IPS DF 19.7 (cell line): ENCODE measurements at regions not wholly inside any gene's neighbourhood (a gene's known extent, or its start where the extent isn't known, plus 50 kb on each side); places are given as distances from the start of the nearest gene placed in this dataset.

Experiments used
- DNase-seq: peaks from one replicate; pipeline ENCODE4 v3.0.0-alpha.2; 2013; ENCODE audit warnings: low read depth, low spot score

DNA sequence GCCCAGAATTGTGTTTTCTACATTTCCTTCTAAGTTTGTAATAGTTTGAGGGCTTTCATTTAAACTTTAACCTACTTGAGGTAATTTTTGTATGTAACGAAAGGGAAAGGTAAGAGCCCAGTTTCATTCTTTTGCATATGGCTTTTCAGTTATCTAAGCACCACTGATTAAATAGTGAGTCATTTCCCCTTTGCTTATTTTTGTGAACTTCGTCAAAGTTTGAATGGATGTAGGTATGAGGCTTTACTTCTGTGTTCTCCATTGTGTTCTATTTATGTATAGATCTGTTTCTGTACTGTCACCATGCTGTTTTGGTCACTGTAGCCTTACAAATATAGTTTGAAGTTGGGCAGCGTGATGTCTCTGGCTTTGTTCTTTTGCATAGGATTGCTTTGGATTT, 944.8 kb upstream of the CNTNAP5 start:
- no peak for DNase-seq

DNA sequence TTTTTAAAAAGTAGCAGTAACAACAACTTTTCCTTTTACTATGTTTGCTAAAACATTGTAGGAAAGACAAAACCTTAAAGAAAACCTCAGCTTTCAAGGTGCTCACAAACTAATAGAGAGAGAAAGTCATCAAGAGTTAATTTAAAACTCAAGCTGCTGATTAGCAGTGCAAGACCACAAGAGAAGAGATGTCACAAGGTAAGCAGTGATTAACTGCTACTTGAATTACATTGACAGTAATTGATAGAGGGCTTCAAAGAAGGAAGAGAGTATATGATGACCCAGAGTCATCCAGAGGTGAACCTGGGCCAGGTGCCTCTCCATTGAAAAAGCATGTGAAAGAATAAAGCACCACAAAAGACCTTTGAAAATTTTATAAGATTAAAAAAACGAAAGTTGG, 939.6 kb upstream of the CNTNAP5 start:
- DNase-seq: no peak

DNA sequence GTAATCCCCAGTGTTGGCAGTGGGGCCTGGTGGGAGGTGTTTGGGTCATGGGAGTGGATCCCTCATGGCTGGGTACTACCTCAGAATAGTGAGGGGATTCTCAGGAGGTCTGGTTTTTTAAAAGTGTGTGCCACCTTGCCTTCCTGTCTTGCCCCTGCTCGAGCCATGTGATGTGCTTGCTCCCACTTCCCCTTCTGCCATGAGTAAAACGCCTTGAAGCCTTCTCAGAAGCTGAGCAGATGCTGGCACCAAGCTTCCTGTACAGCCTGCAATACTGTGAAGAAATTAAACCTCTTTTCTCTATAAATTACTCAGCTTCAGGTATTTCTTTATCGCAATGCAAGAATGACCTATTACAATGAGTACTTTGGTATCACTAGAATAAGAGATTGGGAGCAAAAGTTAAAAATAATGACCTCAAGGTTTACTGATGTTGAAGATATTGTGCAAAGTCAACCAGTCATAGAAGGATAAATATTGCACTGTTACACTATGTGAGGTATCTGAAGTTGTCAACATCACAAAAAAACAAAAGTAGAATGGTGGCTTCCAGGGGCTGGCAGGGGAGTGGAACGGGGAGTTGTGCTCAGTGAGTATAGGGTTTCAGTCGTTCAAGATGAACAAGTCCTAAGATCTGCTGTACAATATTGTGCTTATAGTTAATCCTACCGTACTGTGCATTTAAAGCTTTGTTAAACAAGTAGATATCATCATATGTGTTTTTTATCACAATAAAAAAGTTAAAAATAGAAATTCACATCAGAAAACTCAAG, 938.3 kb upstream of the CNTNAP5 start:
- DNase-seq: no peak

DNA sequence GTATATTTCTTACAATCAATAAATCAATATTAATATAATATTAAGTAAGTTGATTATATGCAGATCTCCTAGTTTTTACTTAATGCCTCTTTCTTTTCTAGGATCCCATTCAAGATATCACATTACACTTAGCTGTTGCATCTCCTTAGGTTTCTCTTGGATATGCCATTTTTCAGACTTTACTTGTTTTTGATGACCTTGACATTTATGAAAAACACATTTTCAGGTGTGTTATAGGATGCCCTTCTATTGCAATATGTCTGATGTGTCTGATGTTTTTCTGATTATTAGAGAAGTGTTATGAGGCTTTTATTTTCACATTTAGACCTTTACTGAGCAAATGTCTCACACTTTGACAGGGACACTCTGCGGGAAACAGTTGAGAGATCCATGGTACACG, 933.6 kb upstream of the CNTNAP5 start:
- no peak for DNase-seq

DNA sequence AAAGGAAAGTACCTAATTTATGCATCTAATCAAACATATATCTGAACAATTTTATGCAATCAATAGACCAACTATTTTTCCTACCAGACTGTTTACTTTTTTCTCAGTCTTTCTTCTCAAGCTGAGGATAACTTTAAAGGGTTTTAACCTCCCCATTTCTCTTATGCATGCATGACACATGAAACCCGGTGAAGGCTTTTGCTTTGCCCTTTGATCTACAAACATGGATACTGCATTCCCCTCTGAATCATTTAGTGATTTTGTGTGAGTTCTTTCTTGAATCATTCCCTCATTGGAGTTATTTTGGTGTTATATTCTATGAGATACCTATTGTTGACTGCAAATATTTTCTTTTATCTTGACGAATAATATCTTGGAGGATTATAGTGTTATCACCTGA, 931.9 kb upstream of the CNTNAP5 start:
- DNase-seq: no peak

DNA sequence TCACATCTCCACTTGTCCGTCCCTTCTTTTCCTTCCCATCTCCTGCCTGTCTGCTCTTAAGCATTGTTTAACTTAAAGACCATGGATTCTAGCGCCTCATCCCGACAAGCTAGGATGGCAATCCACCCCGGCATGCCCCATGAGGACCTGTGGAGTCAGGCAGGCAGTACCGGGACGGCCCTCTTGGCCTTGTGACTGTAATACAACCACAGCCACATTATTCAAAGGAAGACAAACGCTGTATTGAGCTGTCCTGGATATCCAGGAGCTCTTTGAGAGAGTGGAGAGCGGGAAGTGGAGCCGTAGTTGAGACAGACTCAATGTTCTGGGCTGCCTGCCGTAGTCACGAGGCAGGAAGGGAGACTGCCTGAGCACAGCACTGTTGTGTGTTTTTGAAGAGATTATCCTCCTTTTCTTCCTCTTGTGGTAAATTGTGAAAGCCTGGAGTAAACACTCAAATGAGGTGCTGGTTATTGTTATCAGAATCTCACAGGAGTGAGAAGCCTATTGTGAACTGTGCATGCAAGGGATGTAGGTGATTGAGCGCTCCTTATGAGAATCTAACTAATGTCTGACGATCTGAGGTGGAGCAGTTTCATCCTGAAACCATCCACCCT, 929.8 kb upstream of the CNTNAP5 start:
- DNase-seq: no peak

DNA sequence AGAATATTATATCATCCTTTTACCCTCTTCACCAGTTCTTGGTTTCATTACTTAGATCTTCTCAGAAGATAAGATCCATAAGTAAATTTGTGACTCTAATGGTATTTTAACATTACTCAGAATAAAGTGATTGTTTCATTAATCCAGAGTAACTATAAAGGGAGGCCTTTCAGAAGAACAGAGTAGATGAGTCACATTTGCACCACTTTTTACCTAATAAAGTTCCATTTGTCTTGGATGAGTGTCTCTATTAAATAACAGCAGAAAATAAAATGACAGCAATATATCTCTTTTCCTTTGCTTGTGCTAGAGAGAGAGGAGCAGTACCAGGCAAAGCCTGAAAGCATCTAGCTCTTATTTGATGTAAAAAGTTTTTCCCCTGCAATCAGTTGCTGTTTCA, 926.5 kb upstream of the CNTNAP5 start:
- DNase-seq: no peak

DNA sequence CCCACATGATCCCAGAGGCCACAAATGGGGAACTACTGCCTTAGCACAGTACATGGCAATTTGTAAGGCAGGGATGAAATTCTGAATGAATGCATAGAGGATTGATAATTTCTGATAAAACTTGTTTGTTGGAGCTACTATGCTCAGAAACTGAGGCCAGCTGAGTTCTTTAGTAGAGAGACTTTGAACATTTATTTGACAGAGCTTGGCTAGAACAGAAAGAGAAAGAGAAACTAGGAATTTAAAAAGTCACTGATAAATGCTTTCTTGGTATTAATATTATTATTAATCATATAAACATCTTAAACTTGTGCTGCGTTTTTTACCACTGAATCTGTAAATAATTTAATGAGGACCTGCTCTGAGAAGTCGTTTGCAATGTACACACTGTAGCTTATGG, 923.7 kb upstream of the CNTNAP5 start:
- DNase-seq: no peak

DNA sequence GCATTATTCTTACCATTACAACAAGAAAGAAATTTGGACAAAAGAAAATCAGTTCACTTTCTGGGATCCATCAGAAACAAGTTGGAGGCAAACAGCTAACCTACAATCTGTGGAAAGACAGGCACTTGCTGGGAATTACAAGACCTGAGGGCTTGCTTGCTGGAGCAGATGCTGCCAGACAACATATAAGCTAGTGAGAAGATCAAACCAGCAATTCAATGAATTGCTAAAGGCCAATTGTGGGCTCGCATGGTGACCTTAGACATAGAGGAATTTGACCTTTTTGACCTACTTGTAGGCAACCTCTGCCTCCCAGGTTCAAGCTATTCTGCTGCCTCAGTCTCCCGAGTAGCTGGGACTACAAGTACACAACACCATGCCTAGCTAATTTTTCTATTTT, 921.2 kb upstream of the CNTNAP5 start:
- no peak for DNase-seq

DNA sequence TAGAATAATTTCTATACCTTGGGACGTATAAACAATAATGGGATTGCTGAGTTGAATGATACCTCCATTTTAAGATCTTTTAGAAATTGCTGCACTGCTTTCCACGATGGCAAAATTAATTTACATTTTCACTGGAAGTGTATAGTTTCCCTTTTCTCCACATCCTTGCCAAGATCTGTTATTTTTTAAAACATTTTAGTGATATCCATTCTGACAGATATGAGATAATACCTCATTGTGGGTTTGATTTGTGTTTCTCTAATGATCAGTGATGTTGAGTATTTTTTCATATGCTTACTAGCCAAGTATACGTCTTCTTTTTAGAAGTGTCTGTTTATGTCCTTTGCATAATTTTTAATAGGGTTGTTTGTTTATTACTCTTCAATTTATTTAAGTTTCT, 908.5 kb upstream of the CNTNAP5 start:
- DNase-seq: no peak

DNA sequence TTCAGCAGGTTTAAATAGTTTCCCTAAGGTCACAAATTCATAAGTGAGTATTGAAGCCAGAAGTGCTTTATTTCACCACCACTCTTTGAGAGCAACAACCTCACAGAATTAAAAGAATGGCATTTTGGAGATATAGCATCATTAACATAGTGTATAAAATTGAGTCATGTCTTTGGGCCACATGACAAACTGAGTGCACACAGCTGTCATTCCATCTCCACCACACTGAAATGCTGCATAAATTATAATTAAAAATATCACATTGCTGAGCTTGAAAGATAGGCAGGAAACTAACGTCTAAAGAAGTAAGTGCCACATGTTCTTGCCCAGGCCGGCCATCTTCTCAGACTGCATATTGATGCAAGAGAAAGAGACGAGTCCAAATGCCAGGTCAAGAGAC, 897.9 kb upstream of the CNTNAP5 start:
- DNase-seq: no peak

DNA sequence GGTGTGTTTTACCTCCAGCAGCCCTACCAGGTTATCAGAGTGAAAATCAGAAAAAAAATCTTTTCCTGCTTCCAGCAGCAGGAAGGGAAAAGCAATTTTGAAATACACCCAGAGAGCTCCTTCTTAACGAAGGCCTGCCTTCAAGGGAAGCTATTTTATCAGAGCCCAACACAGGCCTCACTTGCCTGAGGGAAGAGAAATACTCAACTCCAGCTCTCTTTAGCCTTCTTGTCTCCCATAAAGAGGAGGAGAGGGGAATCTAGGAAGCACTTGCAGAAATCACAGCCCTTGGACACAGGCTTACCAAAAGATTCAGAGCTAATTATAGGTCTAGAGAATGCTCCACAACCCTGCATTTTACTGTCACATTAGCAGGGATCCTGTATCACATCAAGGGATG, 896.1 kb upstream of the CNTNAP5 start:
- DNase-seq: no peak

DNA sequence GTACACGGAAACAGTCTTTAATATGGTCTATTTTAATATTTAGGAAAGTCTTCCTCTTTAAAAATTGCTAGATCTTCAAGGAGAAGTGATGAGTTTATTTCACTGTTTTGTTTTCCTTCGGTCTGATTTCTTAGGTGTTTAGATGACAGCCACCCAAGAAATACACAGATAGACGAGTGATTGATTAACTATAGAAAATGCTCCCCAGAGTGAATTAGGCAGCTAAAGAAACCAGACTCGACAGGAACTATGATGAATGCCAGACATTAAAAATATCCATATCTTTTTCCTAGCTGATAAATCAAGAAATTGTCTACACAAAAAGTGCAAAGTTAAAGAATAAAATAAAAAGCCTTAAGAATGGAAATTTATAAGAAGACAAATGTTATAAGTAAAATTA, 888.7 kb upstream of the CNTNAP5 start:
- no peak for DNase-seq

DNA sequence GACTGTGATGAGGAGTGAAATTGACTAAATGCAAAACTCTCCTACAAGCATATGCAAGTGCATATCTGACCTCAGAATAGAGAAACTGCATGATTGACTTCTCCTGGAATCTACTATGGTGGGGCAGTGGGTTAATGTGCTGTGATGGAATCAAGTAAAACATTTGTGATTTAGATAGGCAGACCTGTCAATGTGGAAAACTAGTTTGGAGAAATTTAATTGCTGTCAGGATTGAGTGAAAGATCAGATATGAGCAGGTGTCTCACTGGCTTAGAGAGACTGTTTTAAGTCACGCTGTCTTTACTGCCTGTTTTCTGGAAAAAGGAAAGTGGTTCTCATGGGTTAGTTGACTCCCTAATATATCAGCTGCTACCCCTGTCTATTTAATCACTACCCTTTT, 881.0 kb upstream of the CNTNAP5 start:
- DNase-seq: no peak

DNA sequence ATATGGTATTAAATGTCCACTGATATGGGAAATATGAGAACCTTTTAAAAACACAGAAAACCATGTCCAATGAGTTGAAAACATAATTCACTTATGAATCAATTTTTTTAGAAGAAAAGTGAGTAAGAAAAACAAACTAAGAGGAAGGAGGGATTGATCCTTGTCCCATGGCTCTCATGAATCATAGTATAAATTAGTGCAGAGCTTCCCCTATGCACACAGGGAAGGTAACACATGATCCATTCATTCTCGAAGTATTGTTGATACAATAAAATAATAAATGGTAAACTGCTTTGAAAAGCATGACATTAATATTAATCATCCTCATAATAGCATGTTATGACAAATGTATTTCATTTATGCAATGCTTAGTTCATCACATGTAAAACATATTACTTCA, 872.0 kb upstream of the CNTNAP5 start:
- DNase-seq: no peak

DNA sequence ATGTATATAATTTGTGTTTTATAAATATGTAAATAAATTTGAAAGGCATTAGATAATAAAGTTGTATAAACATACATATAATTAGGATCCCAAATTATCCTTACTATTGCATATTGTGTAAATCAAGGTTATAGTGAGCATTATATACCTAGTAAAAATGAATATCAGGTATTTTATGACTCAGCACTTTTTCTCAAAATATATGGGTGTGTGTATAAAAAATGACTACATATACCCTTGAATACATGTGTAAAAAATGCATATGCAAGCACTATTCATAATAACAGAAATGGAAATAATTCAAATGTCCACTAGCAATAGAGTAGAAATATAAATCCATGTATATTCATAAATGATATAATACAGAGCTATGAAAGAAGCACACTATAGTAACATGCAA, 870.9 kb upstream of the CNTNAP5 start:
- DNase-seq: no peak

DNA sequence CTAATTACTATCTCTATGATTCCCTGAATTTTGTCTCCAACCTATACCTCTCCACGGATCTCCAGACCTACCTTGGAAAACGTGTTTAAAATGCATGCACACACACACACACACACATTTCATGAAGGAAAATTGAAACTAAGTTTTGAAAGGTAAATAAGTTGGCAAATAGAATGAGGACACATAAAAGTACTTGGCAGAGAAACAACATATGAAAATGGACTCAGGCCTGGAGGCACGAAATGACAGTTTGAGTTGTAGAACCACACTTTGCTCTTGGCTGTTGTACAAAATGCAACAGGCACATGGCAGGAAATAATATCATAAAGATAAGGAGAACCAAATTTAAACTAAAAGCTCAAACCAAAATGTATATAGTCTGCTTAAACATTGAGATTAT, 868.1 kb upstream of the CNTNAP5 start:
- no peak for DNase-seq

DNA sequence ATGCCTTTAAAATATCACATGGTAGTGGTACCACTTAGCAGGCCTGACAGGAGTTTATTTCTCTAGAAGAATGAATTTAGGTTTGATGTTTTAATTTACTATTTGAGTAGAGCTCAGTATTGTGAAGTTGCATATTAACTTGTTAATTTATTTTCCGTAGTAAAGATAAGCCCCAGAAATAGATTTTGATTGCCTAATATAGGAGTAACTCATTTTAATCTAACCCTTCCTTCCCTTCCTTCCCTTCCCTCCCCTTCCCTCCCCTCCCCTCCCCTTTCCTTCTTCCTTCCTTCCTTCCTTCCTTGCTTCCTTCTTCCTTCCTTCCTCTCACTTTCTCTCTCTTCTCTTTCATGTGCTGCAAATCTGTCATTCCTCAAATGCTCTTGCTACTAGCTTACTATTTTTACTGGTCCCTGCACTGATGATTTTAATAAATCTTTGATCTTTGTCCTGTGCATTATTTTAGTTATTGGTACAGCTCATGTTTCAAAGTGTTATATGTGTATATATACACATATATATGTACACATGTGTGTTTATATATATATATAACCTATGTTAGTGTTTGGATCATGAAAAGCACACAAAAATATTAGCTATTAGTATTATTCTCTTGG, 862.6 kb upstream of the CNTNAP5 start:
- DNase-seq: no peak

DNA sequence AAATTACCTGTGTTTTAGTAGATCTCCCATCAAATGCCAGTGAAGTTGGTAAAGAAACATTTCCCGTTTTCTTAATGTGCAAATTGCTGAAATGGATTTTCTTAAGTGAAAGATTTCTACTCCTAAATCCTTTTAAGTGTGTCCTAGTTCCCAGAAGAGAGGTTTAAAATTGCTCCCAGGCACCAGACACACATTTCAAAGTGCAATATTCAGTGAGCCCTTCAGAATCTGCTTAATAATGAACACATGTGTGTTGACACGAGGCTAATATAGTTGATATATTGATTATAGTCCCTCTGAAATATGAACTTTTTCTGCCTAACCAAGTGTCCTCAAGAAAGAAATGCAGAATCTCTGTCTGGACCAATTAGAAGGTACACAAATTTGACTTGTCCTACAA, 861.7 kb upstream of the CNTNAP5 start:
- DNase-seq: no peak

DNA sequence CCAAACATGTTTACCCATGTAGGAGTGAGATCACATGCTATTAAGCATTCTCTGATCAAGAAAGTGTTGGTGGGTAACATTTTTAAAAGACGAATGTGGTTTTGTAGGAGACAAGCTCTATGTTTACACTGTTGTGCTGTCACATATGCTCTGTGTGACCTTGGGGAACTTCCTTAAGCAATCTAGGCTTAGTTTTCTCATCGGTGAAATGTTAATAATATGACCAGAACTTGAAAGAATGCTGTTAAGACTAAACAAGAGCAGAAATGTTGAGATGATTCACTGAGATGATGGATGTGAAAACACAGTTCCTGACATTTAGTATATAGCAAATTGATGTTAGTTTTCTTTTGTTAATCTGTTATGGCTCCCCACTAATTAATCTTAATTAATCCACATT, 860.9 kb upstream of the CNTNAP5 start:
- DNase-seq: no peak

DNA sequence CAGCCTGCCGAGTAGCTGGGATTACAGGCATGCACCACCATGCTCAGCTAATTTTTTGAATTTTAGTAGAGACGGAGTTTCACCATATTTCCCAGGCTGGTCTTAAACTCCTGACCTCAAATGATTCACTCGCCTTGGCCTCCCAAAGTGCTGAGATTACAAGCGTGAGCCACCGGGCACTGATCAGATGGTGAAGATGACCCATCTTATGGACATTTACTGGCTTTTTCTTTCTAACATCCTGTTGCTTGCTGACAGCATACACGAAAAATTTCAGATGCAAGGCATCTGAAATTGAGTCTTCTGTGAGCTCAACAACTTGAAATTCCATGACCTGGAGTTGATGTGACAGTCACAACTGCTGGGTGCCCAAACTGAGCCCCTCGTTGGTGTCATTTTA, 859.5 kb upstream of the CNTNAP5 start:
- no peak for DNase-seq

DNA sequence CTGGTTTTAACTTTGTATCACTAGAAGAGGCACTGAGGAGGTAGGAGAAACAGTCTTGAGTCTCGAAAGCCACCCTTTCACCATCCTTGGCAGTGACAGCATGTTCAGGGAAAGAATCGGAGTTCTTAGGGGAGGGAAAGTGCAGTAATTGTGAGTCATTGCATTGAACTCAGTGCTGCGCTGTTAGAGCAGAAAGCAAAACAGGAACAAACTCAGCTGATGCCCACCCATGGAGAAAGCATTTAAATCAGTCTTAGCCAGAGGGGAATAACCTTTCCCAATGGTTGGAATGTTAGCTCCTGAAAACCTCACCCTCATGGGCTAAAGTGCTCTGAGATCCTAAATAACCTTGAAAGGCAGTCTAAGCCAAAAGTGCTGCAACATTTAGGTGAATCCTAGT, 845.6 kb upstream of the CNTNAP5 start:
- peak; percentile 23 for DNase-seq

DNA sequence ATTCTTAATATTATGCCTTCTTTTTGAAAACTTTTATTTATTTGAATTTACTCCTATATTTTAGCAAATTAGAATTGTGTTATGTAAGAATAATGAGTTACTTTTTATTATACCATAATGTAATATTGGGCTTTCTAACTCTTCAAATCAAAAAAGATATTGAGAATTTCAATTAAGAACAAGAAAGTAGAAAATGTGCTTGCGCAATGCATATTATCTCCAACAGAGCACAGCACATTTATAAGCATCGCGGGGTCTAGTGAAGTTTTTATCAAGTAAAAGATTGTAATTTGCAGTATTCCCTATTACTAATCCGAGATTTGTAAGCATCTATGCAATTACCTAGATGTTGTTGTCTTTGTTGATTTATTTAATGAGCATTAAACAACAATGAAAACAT, 829.1 kb upstream of the CNTNAP5 start:
- no peak for DNase-seq
